Keratinocyte (primary cell): ENCODE measurements at regions not wholly inside any gene's neighbourhood (a gene's known extent, or its start where the extent isn't known, plus 50 kb on each side); places are given as distances from the start of the nearest gene placed in this dataset.

Source experiments
- DNase-seq: peaks from one replicate; pipeline ENCODE4 v3.0.0-alpha.2; 2011; ENCODE audit warnings: low read depth, missing footprints, low spot score
- FAIRE-seq: peaks from 2 replicates; lab custom pipeline; 2011; peaks lifted over from hg19 to GRCh38; lab: Jason Lieb, UNC
- H2AFZ ChIP-seq: 2 replicates; pipeline ENCODE4 v1.6.0; 2012; ENCODE audit warnings: low read length, control low read depth, inconsistent platforms; ENCODE audit not compliant: control insufficient read depth
- H3K27ac ChIP-seq: 2 replicates; pipeline ENCODE4 v1.5.1; 2011; ENCODE audit warnings: low read length; ENCODE audit not compliant: control insufficient read depth, insufficient read depth
- H3K27me3 ChIP-seq: 3 replicates; pipeline ENCODE4 v1.6.0; 2011; ENCODE audit warnings: low read length; ENCODE audit not compliant: control insufficient read depth, insufficient read depth; ENCODE audit errors: extremely low read depth
- H3K36me3 ChIP-seq, 2 experiments: 2 replicates in 1 of 2; 3 replicates in 1 of 2; pipeline ENCODE4 v1.5.1; 2011; ENCODE audit warnings: low read length in 2 of 2, mild to moderate bottlenecking in 1 of 2; ENCODE audit not compliant: control insufficient read depth in 2 of 2, insufficient read depth in 2 of 2; ENCODE audit errors: extremely low read depth in 1 of 2
- H3K4me1 ChIP-seq: 3 replicates; pipeline ENCODE4 v1.5.1; 2011; ENCODE audit warnings: low read length; ENCODE audit not compliant: control insufficient read depth, insufficient read depth; ENCODE audit errors: extremely low read depth
- H3K4me2 ChIP-seq: 3 replicates; pipeline ENCODE4 v1.6.0; 2011; ENCODE audit warnings: low read depth, low read length; ENCODE audit not compliant: control insufficient read depth, insufficient read depth; ENCODE audit errors: extremely low read depth
- H3K4me3 ChIP-seq, 3 experiments: fragments of 200-600 bp in 1 of 3; sonication (generic) in 1 of 3; 2 replicates in 2 of 3; 3 replicates in 1 of 3; pipeline ENCODE4 v1.5.1; 2011 to 2016; ENCODE audit warnings: low read length in 3 of 3, mild to moderate bottlenecking in 3 of 3, control low read depth in 2 of 3, inconsistent platforms in 1 of 3, low read depth in 1 of 3, mixed read lengths in 1 of 3, mixed run types in 1 of 3, moderate library complexity in 1 of 3; ENCODE audit not compliant: control insufficient read depth in 2 of 3, insufficient read depth in 2 of 3; ENCODE audit errors: extremely low read depth in 1 of 3
- H3K79me2 ChIP-seq: 2 replicates; pipeline ENCODE4 v1.6.0; 2012; ENCODE audit warnings: low read length; ENCODE audit not compliant: control insufficient read depth, insufficient read depth
- H3K9ac ChIP-seq: 3 replicates; pipeline ENCODE4 v1.6.0; 2011; ENCODE audit warnings: low read length; ENCODE audit not compliant: control insufficient read depth, insufficient read depth; ENCODE audit errors: extremely low read depth
- H3K9me1 ChIP-seq: 3 replicates; pipeline ENCODE4 v1.6.0; 2011; ENCODE audit warnings: low read length; ENCODE audit not compliant: control insufficient read depth, insufficient read depth; ENCODE audit errors: extremely low read depth
- H3K9me3 ChIP-seq: 2 replicates; pipeline ENCODE4 v1.5.1; 2012; ENCODE audit warnings: low read depth, low read length; ENCODE audit not compliant: control insufficient read depth
- H4K20me1 ChIP-seq: 3 replicates; pipeline ENCODE4 v1.6.0; 2011; ENCODE audit warnings: low read length; ENCODE audit not compliant: control insufficient read depth, insufficient read depth; ENCODE audit errors: extremely low read depth
- CTCF ChIP-seq, 3 experiments: IDR thresholded peaks in 1 of 3; conservative IDR thresholded peaks in 1 of 3; optimal IDR thresholded peaks in 1 of 3; 2 replicates in 2 of 3; 3 replicates in 1 of 3; pipeline versions ENCODE3 to v1.5.1; 2011; ENCODE audit warnings: low read length in 3 of 3, mild to moderate bottlenecking in 3 of 3, moderate library complexity in 2 of 3, control low read depth in 1 of 3, inconsistent platforms in 1 of 3; ENCODE audit not compliant: insufficient read depth in 2 of 3; ENCODE audit errors: extremely low read depth in 1 of 3
- EZH2 ChIP-seq: IDR thresholded peaks from one replicate; pipeline ENCODE4 v1.6.1; 2012; ENCODE audit warnings: inconsistent platforms, mild to moderate bottlenecking, low read length, moderate library complexity
- dilution Hi-C: fragments of 300-500 bp; cut with MboI; formaldehyde crosslinking; loops from one replicate; pipeline ENCODE4 v1.7.0; 2020; ENCODE audit warnings: low sequenced_read_pairs; ENCODE audit not compliant: extremely low pct_ligation_motif_present

- H3K9me1 ChIP-seq = no peaks in the 10 kb centered on the region
- no peak overlapping the region for H3K4me2 ChIP-seq
- FAIRE-seq (no peak), DNase-seq (no peak)
- dilution Hi-C loops = no loop called here
- H3K27ac ChIP-seq = no peak overlapping the region
- no peaks in the 10 kb centered on the region for H3K4me1 ChIP-seq
- H4K20me1 ChIP-seq = no peaks in the 10 kb centered on the region
- no peaks in the 10 kb centered on the region for H3K27me3 ChIP-seq
- H3K79me2 ChIP-seq = no peaks in the 10 kb centered on the region
- no peak overlapping the region for H3K4me3 ChIP-seq
- no peaks in the 10 kb centered on the region for H3K36me3 ChIP-seq
- no peak for TF ChIP-seq EZH2
- no peak for TF ChIP-seq CTCF (optimal IDR thresholded peaks at IDR 0.05 in 1 of 3, IDR thresholded peaks at IDR 0.05 in 1 of 3, conservative IDR thresholded peaks at IDR 0.05 in 1 of 3; ENCODE audit: extremely low read depth in 1 of 3, insufficient read depth in 2 of 3, low read length in 3 of 3)
- H3K9ac ChIP-seq = no peak overlapping the region
- no peaks in the 10 kb centered on the region for H3K9me3 ChIP-seq
- H2AFZ ChIP-seq = no peak overlapping the region
Measured at GRCh38 chr3:3309887-3310286, 130.4 kb upstream of the CRBN start.

GRCh38 chr3:3308809-3309208, 129.3 kb upstream of the CRBN start:
- Histone ChIP-seq H3K4me3 (no peak overlapping the region), H3K9ac (no peak overlapping the region), H3K27me3 (no peaks in the 10 kb centered on the region), H3K4me1 (no peaks in the 10 kb centered on the region), H3K9me3 (no peaks in the 10 kb centered on the region), H3K79me2 (no peaks in the 10 kb centered on the region), H3K36me3 (no peaks in the 10 kb centered on the region), H2AFZ (no peak overlapping the region), H4K20me1 (no peaks in the 10 kb centered on the region), H3K9me1 (no peaks in the 10 kb centered on the region), H3K27ac (no peak overlapping the region), H3K4me2 (no peak overlapping the region)
- TF ChIP-seq CTCF (optimal IDR thresholded peaks at IDR 0.05 in 1 of 3, IDR thresholded peaks at IDR 0.05 in 1 of 3, conservative IDR thresholded peaks at IDR 0.05 in 1 of 3; ENCODE audit: extremely low read depth in 1 of 3, insufficient read depth in 2 of 3, low read length in 3 of 3) (no peak), EZH2 (no peak)
- no peak for FAIRE-seq
- dilution Hi-C loops = no loop called here
- no peak for DNase-seq
